ENCODE measurements at regions not wholly inside any gene's neighbourhood (a gene's known extent, or its start where the extent isn't known, plus 50 kb on each side); places are given as distances from the start of the nearest gene placed in this dataset.

DNA sequence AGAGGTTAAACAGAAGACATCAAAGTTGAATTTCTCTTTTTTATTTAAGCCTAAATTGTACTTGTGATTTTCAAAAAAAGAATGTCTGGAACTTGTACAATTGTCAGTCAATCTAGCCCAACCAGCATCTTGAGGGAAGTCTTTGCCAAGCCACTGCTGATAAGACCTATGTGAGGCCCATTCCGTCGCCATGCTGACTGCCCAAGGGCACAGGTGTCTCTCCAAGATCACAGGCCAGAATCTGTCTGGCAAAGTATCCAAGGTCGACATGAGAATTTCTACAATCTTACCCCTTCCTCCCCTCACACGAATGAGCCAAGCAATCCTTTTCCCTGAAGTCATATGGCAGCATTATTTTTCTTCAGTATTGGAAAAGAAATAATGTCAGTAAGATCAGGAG lies 614.5 kb downstream of the CBLN4 start:
- TF ChIP-seq EZH2 (IDR thresholded peaks at IDR 0.05; ENCODE audit: borderline replicate concordance, insufficient read depth, low read depth, low read length, poor library complexity, severe bottlenecking), result no peak
- TF ChIP-seq, protein P1, sequence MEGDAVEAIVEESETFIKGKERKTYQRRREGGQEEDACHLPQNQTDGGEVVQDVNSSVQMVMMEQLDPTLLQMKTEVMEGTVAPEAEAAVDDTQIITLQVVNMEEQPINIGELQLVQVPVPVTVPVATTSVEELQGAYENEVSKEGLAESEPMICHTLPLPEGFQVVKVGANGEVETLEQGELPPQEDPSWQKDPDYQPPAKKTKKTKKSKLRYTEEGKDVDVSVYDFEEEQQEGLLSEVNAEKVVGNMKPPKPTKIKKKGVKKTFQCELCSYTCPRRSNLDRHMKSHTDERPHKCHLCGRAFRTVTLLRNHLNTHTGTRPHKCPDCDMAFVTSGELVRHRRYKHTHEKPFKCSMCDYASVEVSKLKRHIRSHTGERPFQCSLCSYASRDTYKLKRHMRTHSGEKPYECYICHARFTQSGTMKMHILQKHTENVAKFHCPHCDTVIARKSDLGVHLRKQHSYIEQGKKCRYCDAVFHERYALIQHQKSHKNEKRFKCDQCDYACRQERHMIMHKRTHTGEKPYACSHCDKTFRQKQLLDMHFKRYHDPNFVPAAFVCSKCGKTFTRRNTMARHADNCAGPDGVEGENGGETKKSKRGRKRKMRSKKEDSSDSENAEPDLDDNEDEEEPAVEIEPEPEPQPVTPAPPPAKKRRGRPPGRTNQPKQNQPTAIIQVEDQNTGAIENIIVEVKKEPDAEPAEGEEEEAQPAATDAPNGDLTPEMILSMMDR (IDR thresholded peaks at IDR 0.05), result no peak
- 90% methylated on average over 3 of the region's 4 CpGs for WGBS (ENCODE audit: insufficient coverage)
- intact Hi-C loops (cut with micrococcal nuclease), result no loop called here
- no peaks in the 10 kb centered on the region for H3K36me3 ChIP-seq (replicated peaks in 1 of 2; ENCODE audit: control extremely low read depth in 1 of 2, control insufficient read depth in 1 of 2, extremely low read depth in 1 of 2, insufficient read depth in 2 of 2, low read length in 1 of 2)
- Mint-ChIP-seq H3K4me1 (no peaks in the 10 kb centered on the region), H3K4me3 (no peak overlapping the region), H3K27ac (no peak overlapping the region), H3K9me3 (ENCODE audit: insufficient read depth) (peaks cover 11% of the 10 kb centered on the region), H3K27me3 (no peaks in the 10 kb centered on the region)
- H3K27me3 ChIP-seq (replicated peaks in 1 of 4; ENCODE audit: control extremely low read depth in 1 of 4, control insufficient read depth in 3 of 4, insufficient read depth in 4 of 4, low read length in 3 of 4), result no peaks in the 10 kb centered on the region
- no peaks in the 10 kb centered on the region for H3K79me2 ChIP-seq (ENCODE audit: control insufficient read depth, insufficient read depth, low read length)
- no peak overlapping the region for H3K27ac ChIP-seq (ENCODE audit: low read length in 2 of 2)
- H3K9ac ChIP-seq (ENCODE audit: low read length), result no peak overlapping the region
- peaks cover 0 to 2% (median 0%) of the 10 kb centered on the region in 3 donors for H3K9me3 ChIP-seq (ENCODE audit: control extremely low read depth in 1 of 3, control insufficient read depth in 2 of 3, insufficient read depth in 1 of 3, low read length in 2 of 3)
- no peak for DNase-seq
- POLR2A ChIA-PET, result no interaction called here
- H3K4me2 ChIP-seq (replicated peaks; ENCODE audit: low read depth, low read length, poor library complexity, severe bottlenecking), result no peak overlapping the region
- H2AFZ ChIP-seq (ENCODE audit: insufficient read depth, low read depth, low read length, poor library complexity, severe bottlenecking), result no peak overlapping the region
- CTCF ChIA-PET, result no interaction called here
- H3K4me3 ChIP-seq (ENCODE audit: control extremely low read depth in 1 of 5, extremely low read depth in 1 of 5, insufficient read depth in 1 of 5, low read depth in 2 of 5, low read length in 4 of 5), result no peak overlapping the region
- H3K4me1 ChIP-seq (ENCODE audit: control insufficient read depth in 2 of 2, insufficient read depth in 2 of 2, low read length in 2 of 2), result no peaks in the 10 kb centered on the region
- no peaks in the 10 kb centered on the region for H4K20me1 ChIP-seq (ENCODE audit: control insufficient read depth, insufficient read depth, low read length, poor library complexity, severe bottlenecking)
- no peak for ATAC-seq (ENCODE audit: low read depth)

DNA sequence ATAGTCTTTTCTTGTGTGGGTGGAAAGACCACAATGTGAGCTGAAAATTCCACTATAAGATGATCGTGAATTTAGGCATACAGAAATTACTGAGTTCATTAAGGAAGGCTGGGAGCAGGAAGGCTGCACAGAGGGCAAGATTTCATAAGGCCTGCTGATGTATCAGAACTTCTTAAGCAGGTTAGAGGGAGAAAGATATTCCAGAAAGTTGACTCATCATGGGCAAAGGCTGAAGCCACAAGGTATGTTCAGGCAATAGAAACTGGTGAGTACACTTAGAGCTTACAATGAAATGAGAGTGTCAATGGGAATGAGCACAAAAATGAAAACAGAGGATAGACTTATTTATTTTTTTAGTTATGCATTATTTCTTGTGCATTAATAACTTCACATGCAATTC lies 618.6 kb downstream of the CBLN4 start:
- Histone ChIP-seq H3K4me1 (ENCODE audit: control insufficient read depth in 2 of 2, insufficient read depth in 2 of 2, low read length in 2 of 2) (no peaks in the 10 kb centered on the region), H4K20me1 (ENCODE audit: control insufficient read depth, insufficient read depth, low read length, poor library complexity, severe bottlenecking) (no peaks in the 10 kb centered on the region), H3K27me3 (replicated peaks in 1 of 4; ENCODE audit: control extremely low read depth in 1 of 4, control insufficient read depth in 3 of 4, insufficient read depth in 4 of 4, low read length in 3 of 4) (no peaks in the 10 kb centered on the region), H2AFZ (ENCODE audit: insufficient read depth, low read depth, low read length, poor library complexity, severe bottlenecking) (no peak overlapping the region), H3K4me2 (replicated peaks; ENCODE audit: low read depth, low read length, poor library complexity, severe bottlenecking) (no peak overlapping the region), H3K27ac (ENCODE audit: low read length in 2 of 2) (no peak overlapping the region), H3K9me3 (ENCODE audit: control extremely low read depth in 1 of 3, control insufficient read depth in 2 of 3, insufficient read depth in 1 of 3, low read length in 2 of 3) (peaks cover 0 to 2% (median 1%) of the 10 kb centered on the region in 3 donors), H3K36me3 (replicated peaks in 1 of 2; ENCODE audit: control extremely low read depth in 1 of 2, control insufficient read depth in 1 of 2, extremely low read depth in 1 of 2, insufficient read depth in 2 of 2, low read length in 1 of 2) (no peaks in the 10 kb centered on the region), H3K4me3 (ENCODE audit: control extremely low read depth in 1 of 5, extremely low read depth in 1 of 5, insufficient read depth in 1 of 5, low read depth in 2 of 5, low read length in 4 of 5) (no peak overlapping the region), H3K79me2 (ENCODE audit: control insufficient read depth, insufficient read depth, low read length) (no peaks in the 10 kb centered on the region), H3K9ac (ENCODE audit: low read length) (no peak overlapping the region)
- intact Hi-C loops (cut with micrococcal nuclease), result no loop called here
- ATAC-seq (ENCODE audit: low read depth) (no peak), DNase-seq (no peak)
- 71% methylated on average over 1 of the region's 1 CpG for WGBS (ENCODE audit: insufficient coverage)
- peaks cover 14% of the 10 kb centered on the region for H3K9me3 Mint-ChIP-seq (ENCODE audit: insufficient read depth)
- H3K27ac Mint-ChIP-seq, result no peak overlapping the region
- H3K27me3 Mint-ChIP-seq, result no peaks in the 10 kb centered on the region
- H3K4me1 Mint-ChIP-seq, result no peaks in the 10 kb centered on the region
- ChIA-PET CTCF (no interaction called here), POLR2A (no interaction called here)
- no peak for TF ChIP-seq EZH2 (IDR thresholded peaks at IDR 0.05; ENCODE audit: borderline replicate concordance, insufficient read depth, low read depth, low read length, poor library complexity, severe bottlenecking)
- TF ChIP-seq, protein P1 (IDR thresholded peaks at IDR 0.05), result no peak
- H3K4me3 Mint-ChIP-seq, result no peak overlapping the region
